Activated naive CD4-positive, alpha-beta T cell treated with Interleukin-2 at 50 U/mL for 16 hours (primary cell): ENCODE measurements at regions not wholly inside any gene's neighbourhood (a gene's known extent, or its start where the extent isn't known, plus 50 kb on each side); places are given as distances from the start of the nearest gene placed in this dataset.
"Not testable (repeated sequence)": the region's sequence is repeated elsewhere in the genome, so short reads cannot be mapped to it uniquely, and the experiment has no call there.

Experiments
- DNase-seq: peaks from one replicate; pipeline ENCODE4 v3.0.0-alpha.2; 2020

DNA sequence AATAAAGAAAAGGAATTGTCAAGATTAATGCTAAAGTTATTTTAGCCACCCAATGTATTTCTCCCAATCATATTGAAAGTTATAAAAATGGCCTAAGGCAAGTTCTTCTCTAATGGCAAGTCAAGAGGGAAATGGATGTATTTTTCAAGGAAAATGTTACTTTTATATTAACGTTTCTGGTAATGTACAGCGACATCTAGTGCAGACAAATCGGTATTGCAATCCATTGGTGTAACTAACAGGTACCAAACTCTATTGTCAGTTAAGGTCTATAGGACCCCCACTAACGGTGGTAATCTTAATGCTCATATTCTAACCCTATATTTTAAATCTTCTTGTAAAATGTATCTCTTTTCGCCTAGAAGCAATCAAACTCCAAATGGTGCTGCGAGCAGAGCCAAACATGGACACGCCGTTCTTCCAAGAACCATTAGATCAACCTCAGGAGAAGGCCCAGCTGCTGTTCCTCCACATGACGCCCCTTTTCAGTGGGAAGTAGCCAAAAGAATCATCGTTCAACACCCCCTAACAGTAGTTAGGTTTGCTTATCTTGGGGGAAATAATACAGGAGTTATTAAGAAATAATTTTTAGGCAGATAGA, 98.5 kb upstream of the PABPC3 start:
- no peak for DNase-seq

DNA sequence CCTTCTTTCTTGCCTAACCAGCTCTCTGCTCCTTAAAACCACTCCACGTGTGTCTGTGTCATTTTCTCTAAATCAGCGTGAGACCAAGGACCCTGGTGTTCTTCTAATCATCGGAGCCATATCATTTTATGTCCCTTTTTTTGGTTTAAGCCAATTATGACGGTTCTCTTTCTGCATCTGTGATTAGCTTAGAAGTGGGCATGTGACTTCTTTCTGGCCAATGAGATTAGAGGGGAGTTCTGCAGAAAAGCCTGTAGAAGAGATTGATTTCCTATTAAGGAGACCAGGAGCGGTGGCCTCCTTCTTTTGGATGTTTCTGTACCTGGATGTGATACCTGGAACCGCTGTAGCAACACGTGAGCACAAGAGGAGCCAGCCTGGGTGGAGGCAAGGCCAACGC, 97.5 kb upstream of the PABPC3 start:
- no peak for DNase-seq

DNA sequence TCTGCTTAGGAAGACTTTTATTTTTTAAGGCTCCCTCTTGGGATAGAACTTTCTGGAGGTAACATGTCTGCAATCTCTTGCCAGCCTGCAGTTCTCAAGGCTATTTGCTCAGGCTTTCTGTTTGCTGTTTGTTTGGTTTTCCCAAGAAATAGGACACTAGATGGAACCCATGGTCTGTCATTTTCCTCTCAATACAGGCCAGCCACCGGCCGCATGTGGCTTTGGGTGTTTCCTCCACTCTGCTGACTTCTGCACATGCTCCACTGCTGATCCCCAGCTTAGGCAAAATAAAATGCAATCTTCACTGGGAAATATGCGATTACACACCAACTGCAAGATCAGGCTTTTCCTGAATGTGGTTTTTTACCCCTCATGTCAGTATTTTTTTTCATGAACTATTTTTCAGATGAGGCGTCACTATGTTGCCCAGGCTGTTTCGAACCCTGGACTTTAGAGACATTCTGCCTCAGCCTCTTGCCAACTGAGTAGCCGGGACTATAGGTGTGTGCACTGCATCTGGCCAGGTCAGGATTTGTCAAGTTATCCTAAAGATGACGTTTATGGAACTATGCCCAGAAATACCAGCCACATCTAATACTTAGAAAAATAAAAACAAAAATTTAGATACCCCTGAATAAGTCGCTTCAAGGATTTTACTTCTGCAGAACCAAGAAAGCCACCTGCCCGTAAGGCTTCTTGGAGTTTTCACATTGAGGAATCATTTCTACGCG, 94.3 kb upstream of the PABPC3 start:
- DNase-seq: no peak

DNA sequence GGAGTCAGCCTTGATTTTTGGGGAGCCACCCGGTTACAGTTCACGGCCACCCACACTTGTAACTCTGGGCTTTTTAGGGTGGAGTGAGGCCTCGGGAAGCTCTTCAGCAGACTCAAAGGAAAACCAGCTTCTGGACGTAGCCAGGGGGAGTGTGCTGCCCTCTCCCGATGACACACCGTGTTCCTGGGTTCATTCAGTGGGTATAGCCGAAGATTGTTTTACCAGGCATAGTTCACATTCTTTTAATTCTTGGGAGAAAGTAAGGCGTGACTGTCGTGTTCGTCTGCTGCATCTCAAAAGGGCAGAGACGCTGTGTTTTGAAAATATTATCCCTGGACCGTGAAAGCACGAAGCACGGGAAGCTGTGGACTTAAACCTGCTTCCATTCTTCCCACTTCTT, 93.6 kb upstream of the PABPC3 start:
- DNase-seq: not testable (repeated sequence)

DNA sequence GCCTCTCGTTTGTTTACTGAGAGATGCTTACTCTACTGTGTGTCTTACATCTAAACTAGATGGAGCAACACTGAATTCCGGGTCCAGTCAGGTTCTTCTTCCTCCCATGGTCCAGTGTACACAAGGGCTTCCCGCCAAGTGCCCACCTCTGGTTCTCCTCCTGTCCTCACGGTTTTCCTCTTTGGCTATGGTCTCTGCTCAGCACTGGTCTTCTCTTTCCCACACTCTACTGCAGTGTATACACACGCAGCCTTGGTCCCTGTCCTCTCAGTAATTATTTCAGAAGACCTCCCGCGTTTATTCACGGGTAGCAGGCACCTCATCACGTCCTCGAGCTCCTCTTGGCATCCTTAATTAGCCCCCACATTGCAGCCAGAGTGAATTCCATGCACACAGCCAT, 91.4 kb upstream of the PABPC3 start:
- not testable (repeated sequence) for DNase-seq

DNA sequence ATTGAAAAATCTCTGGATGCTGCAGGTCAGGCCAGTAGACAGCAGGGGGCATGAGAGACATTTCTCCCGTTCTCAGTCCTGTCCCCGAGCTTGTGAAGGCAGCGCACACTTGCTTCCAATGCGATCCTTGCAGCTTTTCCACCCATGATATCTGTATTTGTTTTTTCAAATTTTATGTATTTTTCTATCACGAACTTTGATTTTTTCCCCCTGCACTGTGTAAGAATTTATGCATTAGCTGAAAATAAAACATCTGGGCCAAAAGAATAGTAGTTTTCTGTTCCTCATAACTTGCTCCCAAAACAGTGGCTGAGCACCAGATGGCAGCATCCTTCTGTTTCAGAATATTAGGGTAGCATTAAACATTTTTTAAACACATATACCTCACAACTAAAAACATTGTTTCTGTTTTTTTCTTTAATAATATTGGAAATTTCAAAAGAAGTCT, 90.9 kb upstream of the PABPC3 start:
- DNase-seq: not testable (repeated sequence)

DNA sequence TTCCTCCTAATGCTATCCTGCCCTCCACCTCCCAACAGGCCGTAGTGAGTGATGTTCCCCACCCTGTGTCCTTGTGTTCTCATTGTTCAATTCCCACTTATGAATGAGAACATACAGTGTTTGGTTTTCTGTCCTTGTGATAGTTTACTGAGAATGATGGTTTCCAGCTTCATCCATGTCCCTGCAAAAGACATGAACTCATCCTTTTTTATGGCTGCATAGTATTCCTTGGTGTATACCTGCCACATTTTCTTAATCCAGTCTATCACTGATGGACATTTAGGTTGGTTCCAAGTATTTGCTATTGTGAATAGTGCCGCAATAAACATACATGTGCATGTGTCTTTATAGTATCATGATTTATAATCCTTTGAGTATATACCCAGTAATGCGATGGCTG, 88.5 kb upstream of the PABPC3 start:
- not testable (repeated sequence) for DNase-seq

DNA sequence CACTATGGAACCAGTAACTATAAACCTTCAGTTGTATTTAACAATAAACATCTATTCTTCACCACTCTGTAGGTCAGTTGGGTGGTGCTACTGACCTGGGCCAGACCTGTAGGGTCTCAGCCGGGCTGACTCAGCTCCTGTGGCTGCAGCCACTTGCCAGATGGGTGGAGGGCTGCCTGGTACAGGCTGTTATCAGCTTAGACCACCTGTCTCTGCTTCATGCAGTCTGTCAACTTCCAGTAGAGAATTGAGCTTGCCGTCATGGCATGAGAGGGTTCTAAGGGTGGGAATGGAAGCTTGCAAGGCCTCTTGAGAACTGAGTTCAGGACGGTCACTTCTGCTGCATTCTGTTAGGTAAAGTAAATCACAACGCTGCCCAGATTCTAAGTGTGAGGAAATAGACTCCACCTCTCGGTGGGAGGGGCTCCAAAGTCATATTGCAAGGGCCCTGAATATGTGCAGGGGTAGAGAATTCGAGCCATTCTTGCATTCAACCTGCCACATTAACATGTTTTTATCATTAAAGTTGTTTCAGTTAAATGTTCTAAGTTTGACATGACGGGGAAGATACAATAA, 81.5 kb upstream of the PABPC3 start:
- DNase-seq: not testable (repeated sequence)

DNA sequence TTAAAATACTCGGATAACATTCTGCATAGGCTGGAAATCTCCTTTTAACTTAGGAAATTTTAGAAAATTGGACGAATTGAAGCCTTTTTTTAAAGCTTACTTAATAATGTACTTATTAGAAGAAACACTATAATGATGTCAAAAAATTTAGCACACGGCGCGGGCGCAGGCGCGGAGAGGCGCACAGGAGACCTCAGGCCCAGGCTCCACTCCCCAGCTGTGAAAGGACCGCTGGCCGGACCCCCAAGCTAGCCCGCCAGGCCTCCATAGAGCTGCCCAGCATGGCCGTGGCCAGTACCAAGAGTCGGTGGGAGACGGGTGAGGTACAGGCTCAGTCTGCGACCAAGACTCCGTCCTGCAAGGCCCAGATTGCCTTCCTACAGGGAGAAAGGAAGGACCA, 78.8 kb upstream of the PABPC3 start:
- DNase-seq: not testable (repeated sequence)

DNA sequence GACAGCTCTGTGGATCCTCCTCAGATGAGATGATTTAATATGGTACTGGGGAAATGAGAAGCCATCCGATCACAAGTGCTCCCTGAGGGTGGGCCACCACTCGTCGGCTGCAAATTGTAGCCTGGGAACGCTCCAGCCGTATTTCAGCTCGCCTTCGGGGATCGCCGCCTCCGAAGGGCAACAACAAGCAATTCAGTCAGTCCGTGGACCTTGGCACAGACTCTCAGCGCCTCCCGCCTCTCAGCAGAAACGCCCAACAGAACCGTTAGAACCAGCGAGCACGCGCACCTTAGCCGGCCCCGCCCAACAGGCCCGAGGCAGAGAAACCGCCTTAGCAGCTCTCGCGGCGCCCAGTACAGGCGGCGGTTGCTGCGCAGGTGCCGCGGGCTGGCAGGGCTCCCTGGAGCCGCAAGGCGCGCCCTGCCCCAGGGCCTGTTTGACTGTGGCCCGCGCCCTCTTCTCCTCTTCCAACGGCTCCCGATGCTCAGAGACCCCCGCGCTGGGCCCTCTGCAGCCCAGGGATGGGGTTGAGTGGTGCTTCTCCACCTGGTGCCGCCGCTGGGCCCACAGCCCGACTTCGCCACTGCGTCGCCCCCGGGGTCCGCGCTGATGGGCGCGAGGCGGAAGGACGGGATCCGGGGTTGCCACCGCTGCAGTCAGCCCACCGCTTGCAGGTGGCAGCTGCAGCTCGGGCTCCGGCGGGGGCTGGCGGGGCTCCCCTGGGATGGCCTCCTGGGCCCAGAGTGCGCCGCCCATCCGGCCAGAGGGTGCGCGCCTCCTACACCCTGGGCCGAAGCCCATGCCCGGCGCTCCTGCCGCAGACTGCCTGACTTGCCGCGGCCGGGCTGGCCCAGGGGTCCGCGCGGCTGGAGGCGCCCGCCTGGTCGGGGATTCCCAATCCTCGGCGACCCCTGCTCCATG, 77.9 kb upstream of the PABPC3 start:
- DNase-seq: peak; percentile 42

DNA sequence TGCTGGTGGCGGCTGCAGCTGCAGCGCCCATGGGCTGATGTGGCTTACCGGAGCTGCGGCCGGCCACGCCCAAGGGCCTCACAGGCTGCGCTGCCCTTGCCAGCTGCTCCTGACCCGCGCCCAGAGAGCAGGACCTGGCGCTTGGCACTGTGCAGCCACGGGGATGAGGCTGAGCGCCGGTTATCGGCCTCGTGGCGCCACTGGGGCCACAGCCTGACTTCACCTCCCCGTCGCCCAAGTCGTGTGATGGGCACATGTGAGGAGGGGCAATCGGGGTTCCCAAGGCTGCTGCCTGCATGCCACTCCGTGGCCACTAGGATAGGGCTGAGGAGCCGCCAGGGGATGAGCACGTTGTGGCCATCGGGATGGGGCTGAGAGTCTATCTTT, 77.2 kb upstream of the PABPC3 start:
- DNase-seq: no peak

DNA sequence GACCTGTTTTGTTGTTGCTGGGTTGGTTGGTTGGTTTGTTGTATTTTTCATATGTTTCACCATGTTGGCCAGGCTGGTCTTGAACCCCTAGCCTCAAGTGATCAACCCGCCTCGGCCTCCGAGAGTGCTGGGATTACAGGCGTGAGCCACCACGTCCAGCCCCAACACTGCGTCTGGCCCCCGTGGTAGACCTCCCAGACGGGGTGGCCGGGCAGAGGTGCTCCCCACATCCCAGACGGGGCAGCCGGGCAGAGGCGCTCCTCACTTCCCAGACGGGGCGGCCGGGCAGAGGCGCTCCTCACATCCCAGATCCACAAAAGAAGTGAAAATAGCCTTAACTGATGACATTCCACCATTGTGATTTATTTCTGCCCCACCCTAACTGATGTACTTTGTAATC, 76.2 kb upstream of the PABPC3 start:
- not testable (repeated sequence) for DNase-seq

DNA sequence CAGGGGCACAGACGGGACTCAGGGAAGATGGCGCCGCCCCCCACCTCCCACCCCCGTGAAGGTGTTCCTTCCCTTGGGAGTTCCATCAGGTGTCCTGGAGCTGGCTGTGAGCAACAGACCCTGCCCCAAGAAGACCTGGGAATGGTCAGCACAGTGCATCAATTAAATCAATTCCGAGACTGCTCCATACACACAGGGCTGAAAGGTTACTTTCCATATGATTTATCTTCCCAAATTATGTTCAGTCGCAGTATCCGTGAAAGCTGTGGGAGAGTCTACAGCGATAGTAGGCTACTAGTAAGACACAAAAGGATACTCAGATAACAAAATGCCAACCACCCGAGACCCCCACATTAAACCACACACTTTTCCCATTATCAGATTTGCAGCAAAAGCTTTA, 71.8 kb upstream of the PABPC3 start:
- no peak for DNase-seq

DNA sequence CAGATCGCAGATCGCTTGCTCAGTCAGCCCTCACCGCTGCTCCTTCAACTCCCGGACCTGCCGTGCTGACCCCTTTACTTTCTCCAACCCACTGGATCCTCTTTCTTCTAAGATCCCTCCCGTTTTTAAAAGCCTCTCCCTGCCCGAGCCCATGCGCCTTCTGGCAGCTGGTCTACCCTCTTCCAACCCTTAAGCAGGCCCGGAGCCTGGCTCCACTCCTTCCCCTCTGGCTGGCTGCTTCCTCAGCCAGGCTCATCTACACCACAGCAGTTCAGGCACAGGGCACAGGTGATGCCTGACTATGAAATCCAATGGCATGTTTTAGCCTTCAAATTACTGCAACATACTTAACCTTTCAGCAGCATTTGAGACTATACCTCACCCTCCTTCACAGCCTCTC, 63.8 kb upstream of the PABPC3 start:
- DNase-seq: no peak

DNA sequence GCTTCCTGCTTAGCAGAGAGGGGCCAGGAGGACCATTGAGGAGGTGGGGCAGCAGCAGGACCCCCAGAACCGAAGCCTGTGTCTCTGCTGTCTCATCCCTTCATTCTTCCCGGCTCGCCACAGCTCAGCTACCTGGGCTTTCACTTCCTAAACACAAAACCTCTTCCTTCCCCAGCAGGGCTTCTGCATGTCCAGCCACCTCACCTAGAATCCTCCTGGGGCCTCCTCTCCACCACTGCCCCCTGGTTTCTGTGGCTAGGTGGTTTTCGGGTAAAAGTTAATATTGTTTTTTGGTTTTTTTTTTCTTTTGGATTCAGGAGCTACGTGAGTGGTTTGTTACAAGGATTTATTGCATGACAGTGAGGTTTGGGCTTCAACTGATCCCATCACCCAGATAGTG, 61.8 kb upstream of the PABPC3 start:
- DNase-seq: no peak

DNA sequence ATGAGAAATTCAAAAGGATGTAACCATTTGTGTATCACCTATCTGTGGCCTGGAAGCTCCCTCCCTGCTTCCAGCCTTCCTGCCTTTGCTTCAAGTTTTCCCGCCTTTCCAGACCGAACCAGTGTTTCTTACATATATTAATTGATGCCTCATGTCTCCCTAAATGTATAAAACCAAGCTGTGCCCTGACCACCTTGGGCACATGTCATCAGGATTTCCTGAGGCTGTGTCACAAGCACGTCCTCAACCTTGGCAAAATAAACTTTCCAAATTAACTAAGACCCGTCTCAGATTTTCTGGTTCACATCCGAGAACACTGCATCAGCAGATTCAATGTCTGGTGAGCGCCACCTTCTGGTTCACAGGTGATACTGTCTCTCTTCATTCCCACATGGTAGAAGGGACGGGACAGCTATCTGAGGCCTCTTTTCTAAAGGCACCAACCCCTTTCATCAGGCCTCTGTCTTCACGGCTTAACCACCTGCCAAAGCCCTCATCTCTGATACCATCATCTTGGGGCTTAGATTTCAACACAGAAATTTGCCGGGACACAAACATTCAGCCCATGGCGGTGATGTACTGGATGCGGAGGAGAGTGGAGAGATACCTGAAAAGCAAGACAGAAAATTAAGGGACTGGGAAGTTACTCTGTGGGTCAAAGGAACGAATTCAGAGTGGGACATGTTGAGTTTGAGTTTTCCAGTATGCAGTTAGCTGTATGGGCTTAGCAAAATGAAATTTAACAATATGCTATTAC, 58.7 kb upstream of the PABPC3 start:
- DNase-seq: peak; percentile 31

DNA sequence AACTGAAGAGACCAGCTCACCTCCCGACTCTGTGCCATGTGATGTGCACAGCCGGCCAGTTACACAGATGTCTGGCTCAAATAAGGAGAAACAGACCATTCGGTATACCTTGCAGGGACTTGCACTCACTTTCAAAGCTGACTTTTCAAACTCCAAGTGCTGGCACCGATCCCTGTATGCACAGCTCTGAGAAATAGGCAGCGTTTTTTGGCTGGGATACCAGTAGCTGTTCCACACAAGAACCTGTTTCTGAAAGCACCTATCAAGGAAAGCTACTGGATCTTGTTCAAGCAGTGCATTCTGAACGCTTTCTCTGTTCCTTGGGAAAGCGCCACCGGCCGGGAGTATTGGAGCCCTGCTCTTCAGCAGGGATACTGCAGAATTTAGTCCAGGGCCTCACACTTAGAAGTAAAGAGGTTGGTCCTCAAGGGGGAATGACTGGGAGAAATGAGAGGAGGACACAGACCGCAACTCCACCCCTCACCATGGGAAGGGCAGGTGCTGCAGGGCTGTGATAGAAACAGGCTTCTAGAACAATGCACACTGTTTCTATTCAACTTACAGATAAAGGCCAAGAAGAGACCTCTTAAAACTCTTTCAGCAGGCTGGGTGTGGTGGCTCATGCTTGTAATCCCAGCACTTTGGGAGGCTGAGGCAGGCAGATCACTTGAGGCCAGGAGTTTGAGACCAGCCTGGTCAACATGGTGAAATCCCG, 53.6 kb upstream of the PABPC3 start:
- no peak for DNase-seq

DNA sequence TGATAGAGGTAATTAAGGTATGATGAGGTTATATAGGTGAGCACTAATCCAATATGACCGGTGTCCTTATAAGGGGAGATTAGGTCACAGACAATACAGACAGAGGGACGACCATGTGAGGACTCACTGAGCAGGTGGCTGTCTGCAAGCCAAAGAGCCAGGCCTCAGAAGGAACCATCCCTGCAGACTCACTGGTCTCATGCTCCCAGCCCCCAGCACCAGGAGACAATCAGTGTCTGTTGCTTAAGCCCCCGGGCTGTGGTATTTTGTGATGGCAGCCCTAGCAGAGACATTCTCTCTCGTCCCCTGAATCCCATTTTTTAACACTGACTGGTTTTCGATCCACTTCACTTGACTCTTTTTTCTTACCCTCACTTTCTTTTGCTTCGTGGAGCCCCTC, 51.9 kb upstream of the PABPC3 start:
- no peak for DNase-seq
